B cell (primary cell): ENCODE measurements at regions not wholly inside any gene's neighbourhood (a gene's known extent, or its start where the extent isn't known, plus 50 kb on each side); places are given as distances from the start of the nearest gene placed in this dataset.

ENCODE experiments used
- CTCF ChIP-seq: fragments of 200-600 bp; IDR thresholded peaks from one replicate; pipeline ENCODE4 v1.8.0; 2022; ENCODE audit warnings: antibody characterized with exemption, mild to moderate bottlenecking
- EZH2 ChIP-seq: IDR thresholded peaks from 2 replicates; pipeline ENCODE4 v1.6.1; 2012; ENCODE audit warnings: borderline replicate concordance, low read depth, mild to moderate bottlenecking, moderate library complexity, low read length; ENCODE audit not compliant: insufficient read depth, poor library complexity, severe bottlenecking

GRCh38 chr2:11014026-11014425 lies 102.3 kb downstream of the KCNF1 start:
- TF ChIP-seq EZH2 (no peak), CTCF (no peak)
